ENCODE measurements at regions not wholly inside any gene's neighbourhood (a gene's known extent, or its start where the extent isn't known, plus 50 kb on each side); places are given as distances from the start of the nearest gene placed in this dataset.

- TF ChIP-seq CTCF (IDR thresholded peaks at IDR 0.05; ENCODE audit: low read depth, low read length) = no peak
- TF ChIP-seq MAX (IDR thresholded peaks at IDR 0.05; ENCODE audit: low read depth, low read length) = no peak
Observed at GRCh38 chr2:144010096-144010836, 509.7 kb downstream of the ZEB2 start.
